NOMO-1 treated with DMSO at 0.1 percent for 48 hours (cell line): ENCODE measurements at regions not wholly inside any gene's neighbourhood (a gene's known extent, or its start where the extent isn't known, plus 50 kb on each side); places are given as distances from the start of the nearest gene placed in this dataset.
"Not testable (repeated sequence)": the region's sequence is repeated elsewhere in the genome, so short reads cannot be mapped to it uniquely, and the experiment has no call there.

Experiments used
- DNase-seq: peaks from one replicate; lab custom pipeline; 2025; ENCODE audit not compliant: unreplicated experiment; lab: John Stamatoyannopoulos, UW

GRCh38 chr9:28942941-28943340, 1369.7 kb upstream of the C9orf72 start:
- no peak for DNase-seq

DNA sequence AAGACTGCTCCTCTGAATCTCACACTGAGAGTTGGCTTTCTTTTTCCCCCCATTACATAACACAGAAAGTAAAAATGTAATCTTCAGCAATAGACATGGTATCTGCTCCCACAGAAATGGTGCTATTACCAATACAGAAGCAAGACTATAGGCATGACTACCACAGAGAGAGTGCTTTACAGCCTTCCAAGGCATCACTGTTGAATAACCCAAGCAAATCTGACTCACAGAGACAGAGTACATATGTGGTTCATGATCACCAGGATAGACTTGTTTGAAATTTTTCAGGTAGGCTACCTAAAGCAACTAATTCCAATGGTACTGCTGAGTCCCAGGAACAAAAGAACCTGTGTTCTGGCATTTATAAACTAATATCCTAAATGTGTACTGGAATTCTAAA, 1373.4 kb upstream of the C9orf72 start:
- no peak for DNase-seq

GRCh38 chr9:28951945-28952344, 1378.7 kb upstream of the C9orf72 start:
- DNase-seq: no peak

DNA sequence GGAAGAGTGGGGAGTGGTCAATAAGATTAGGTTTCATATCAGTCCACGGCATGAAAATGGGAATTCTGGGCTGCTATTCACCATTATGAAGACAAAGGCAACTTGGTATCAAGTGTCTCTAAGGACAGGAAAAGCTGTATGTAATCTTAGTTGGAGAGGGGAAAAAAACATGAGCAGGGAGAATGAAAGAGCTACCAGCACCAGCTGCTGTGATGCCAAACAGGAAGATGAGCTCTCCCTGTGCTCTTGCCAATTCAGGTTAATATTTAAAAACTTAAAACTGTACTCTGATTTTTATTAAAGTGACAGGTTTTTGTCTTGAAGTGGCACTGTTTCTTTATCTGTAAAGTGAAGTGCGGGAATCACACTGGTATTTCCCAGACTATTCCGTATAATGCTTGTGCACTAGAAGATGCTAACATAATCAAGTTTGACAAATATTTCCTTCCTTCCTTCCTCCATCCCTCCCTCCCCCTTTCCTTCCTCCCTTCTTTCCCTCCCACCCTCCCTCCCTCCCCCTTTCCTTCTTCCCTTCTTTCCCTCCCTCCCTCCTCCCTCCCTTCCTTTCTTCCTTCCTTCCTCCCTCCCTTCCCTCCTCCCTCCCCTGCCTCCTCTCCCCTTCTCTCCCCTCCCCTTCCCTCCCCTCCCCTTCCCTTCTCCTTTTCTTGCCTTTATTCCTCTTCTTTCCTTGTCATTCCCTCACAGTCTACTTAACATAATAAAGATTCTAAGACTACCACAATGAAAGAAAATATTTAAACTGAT, 1383.0 kb upstream of the C9orf72 start:
- DNase-seq: no peak

DNA sequence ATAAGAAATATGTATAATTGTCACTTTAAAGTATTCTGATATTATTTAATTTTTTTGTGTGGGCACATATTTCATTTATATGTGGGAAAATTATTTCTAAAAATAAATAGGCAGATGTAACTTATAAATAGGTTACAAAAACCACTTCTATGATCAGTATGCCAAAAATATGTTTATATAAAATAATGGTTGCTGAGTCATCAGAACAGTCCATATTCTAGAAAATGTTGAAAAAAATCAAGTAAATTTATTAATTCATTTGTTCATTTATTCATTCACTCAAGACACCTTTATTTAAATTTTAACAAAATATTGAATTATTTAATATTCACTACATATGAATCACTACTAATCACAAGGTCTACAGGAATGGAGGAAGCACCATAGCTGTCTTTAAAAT, 1387.3 kb upstream of the C9orf72 start:
- no peak for DNase-seq

GRCh38 chr9:28961623-28962022, 1388.3 kb upstream of the C9orf72 start:
- DNase-seq: no peak

- no peak for DNase-seq
Measured at GRCh38 chr9:28967226-28967625, 1393.9 kb upstream of the C9orf72 start.

GRCh38 chr9:28970241-28970654, 1397.0 kb upstream of the C9orf72 start:
- DNase-seq: no peak

DNA sequence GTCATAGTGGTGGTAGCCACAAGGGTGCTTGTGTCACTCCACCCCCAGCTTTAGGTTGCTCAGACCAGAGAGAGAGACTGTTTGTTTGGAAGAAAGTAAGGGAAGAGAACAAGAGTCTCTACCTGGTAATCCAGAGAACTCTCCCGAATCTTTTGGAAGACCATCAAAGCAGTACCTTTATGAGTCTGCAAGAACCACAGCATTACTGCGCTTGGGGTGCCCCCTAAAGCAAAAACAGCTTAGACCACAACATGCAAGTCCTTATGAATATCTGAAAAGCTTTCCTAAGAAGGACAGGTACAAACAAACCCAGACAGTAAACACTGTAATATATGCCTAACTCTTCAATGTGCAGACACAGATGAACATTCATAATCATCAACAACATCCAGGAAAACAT, 1398.6 kb upstream of the C9orf72 start:
- no peak for DNase-seq

- DNase-seq: no peak
Measured at GRCh38 chr9:28976250-28976649, 1403.0 kb upstream of the C9orf72 start.

DNA sequence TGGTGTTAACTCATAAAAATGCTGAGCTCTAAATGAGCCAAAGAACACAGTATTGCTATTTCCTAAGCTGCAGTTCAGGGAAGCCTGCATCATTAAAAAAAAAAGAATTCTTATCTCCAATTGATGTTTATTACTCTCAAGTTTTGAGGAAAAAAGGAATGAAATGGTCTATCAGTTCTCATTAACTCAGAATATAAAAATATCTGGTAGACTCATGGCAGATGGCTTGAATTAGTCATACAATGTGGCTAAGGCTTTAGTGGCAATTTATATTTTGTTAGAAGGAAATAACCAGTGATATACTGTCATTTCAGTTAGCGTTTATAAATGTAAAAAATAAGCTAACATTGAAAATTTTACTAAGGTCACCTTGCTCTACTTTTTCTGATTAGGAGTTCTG, 1403.4 kb upstream of the C9orf72 start:
- no peak for DNase-seq

- DNase-seq: no peak
Measured at GRCh38 chr9:28981129-28981528, 1407.8 kb upstream of the C9orf72 start.

GRCh38 chr9:28981711-28982110, 1408.4 kb upstream of the C9orf72 start:
- no peak for DNase-seq

DNA sequence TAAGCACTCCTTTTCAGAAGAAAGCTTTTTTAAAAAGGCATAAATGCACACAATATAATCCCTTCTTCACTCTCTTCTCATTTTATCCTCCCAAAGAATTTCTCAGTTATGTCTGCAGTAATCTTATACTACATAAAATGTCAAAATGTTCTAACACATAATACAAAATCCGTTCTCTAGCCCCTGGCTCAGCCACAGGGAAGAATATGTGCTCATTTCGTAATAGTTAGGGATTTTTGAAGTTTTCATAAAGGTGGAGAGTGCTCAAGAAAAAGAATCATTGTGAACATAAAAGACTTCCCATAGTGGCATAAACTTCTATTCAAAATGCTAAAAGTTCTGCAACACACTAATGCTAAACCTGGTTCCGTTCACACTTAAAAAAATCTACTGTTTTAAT, 1410.7 kb upstream of the C9orf72 start:
- DNase-seq: no peak

DNA sequence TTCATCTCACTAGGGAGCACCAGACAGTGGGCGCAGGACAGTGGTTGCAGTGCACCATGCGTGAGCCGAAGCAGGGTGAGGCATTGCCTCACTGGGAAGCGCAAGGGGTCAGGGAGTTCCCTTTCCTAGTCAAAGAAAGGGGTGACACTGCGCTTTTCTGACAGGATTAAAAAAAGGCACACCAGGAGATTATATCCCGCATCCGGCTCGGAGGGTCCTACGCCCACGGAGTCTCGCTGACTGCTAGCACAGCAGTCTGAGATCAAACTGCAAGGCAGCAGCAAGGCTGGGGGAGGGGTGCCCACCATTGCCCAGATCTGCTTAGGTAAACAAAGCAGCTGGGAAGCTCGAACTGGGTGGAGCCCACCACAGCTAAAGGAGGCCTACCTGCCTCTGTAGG, 1416.7 kb upstream of the C9orf72 start:
- DNase-seq: not testable (repeated sequence)

DNA sequence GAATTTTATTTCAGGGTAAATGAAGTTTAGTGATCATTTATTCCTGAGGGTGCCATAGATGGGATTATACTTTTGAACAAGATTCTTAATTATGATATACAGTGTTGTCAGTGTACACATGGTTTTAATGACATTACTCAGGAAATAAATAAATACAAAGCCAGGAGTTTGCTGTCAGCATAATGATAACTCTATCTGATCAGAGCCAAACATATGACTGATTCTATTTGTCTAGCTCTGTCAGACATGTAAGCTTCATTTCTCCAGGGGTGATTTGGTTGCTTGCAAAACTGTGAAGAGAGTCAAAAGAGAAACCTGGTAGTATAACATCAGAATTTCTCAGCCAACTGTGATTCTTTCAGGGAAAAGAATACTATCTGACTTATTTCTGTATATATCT, 1425.8 kb upstream of the C9orf72 start:
- DNase-seq: no peak

DNA sequence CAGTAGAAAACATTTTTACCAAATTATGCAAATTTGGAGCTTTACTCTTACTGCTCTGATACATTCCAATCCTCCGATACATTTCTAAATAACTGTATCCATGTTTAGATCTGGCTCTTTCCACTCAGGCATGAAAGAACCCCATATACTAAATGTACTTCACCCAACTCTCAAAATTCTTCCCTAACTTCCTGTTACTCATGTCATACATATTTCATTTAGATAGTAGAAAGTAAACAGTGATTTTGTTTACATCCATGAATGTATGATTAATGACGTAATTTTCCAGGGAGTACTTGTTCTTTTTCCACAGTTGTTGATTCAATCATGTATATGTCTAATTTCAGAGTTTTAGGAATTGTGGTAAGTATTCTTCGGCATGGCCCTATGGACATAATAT, 1426.5 kb upstream of the C9orf72 start:
- DNase-seq: no peak

- DNase-seq: no peak
Measured at GRCh38 chr9:29001006-29001405, 1427.7 kb upstream of the C9orf72 start.

- no peak for DNase-seq
Measured at GRCh38 chr9:29004988-29005387, 1431.7 kb upstream of the C9orf72 start.

DNA sequence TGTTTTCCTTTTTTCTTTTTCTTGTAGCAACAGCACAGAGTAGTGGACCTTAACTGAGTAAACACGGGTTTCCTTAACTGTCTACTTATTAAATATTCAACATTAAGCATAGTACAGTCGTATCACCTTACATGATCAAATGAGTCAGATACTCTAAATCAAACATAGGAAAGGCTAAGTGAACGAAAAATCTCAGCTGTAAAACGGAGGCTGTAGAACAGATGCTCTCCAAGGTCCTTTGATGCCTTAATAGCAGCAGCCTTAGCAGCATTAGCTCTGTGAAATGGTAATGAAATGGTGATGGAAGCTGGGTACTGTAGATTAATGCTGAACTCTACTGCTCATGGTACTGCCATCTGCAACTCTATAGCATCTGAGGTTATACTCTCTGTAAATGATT, 1433.3 kb upstream of the C9orf72 start:
- no peak for DNase-seq

GRCh38 chr9:29012911-29013310, 1439.6 kb upstream of the C9orf72 start:
- DNase-seq: no peak

DNA sequence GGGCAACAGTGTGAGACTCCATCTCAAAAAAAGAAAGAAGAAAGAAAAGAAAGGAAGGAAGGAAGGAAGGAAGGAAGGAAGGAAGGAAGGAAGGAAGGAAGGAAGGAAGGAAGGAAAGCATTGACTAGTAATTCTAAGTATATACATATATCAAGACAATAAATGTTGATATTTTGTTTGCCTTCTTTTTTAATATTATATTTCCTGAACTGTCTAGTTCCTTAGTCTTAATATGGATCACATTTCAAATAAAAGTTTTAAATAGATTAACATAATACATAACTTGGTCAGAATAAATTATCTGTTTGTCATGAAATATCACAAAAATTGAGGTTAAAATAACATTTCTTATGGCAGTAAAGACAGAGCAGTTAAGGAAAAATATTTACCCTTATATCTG, 1448.4 kb upstream of the C9orf72 start:
- no peak for DNase-seq

DNA sequence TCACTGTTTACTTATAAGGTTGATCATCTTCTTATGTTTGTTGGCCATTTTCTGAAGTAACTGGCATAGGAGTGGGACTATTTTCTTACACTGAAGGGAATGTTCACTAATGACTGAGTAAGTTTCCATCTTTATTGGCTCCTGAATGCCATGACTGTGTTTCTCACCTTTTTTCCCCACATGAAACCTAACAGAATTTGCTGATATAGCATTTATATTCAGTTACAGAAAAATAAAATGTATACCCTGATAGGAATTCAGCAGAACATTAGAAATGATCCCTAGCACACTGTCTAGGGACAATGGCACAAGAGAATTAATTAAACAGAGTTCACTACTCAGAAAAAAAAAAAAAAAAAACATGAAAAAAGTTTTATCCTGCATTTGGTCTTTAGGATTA, 1465.1 kb upstream of the C9orf72 start:
- no peak for DNase-seq
